Thoracic aorta (tissue), 2 donors: ENCODE measurements at regions not wholly inside any gene's neighbourhood (a gene's known extent, or its start where the extent isn't known, plus 50 kb on each side); places are given as distances from the start of the nearest gene placed in this dataset.

Experiments used
- ATAC-seq: fragments of 150-250 bp; one replicate; pipeline ENCODE4 v1.8.0; 2017; ENCODE audit warnings: low read depth; ENCODE audit not compliant: insufficient number of reproducible peaks, low FRiP score
- DNase-seq: peaks from one replicate; pipeline ENCODE4 v3.0.0-alpha.2; 2020; ENCODE audit warnings: low spot score
- H3K27ac ChIP-seq, 2 donors: fragments of 200-600 bp; sonication (generic); 1 replicate in 1 of 2; 2 replicates in 1 of 2; pipeline ENCODE4 v1.5.1; 2016; ENCODE audit warnings: mild to moderate bottlenecking in 2 of 2, moderate library complexity in 2 of 2
- H3K27me3 ChIP-seq: fragments of 200-600 bp; sonication (generic); replicated peaks from 2 replicates; pipeline ENCODE4 v1.6.0; 2016; ENCODE audit warnings: mild to moderate bottlenecking; ENCODE audit not compliant: insufficient read depth
- H3K36me3 ChIP-seq: fragments of 200-600 bp; sonication (generic); one replicate; pipeline ENCODE4 v1.5.1; 2016
- H3K4me1 ChIP-seq, 2 donors: fragments of 200-600 bp; sonication (generic); 1 replicate in 1 of 2; 2 replicates in 1 of 2; pipeline versions ENCODE4 v1.5.1 to v1.6.0; 2016; ENCODE audit warnings: low read depth in 2 of 2, mild to moderate bottlenecking in 1 of 2; ENCODE audit not compliant: control insufficient read depth in 1 of 2
- H3K4me3 ChIP-seq: fragments of 200-600 bp; sonication (generic); 2 replicates; pipeline ENCODE4 v1.5.1; 2016; ENCODE audit warnings: mild to moderate bottlenecking
- H3K9me3 ChIP-seq: fragments of 200-600 bp; sonication (generic); 2 replicates; pipeline ENCODE4 v1.5.1; 2016
- CTCF ChIP-seq: fragments of 200-600 bp; sonication (generic); IDR thresholded peaks from one replicate; pipeline ENCODE4 v1.5.1; 2019; ENCODE audit warnings: antibody characterized with exemption

GRCh38 chr4:125626946-125627345 is 312.2 kb downstream of the FAT4 start:
- ATAC-seq, result no peak
- Histone ChIP-seq H3K27ac (no peak overlapping the region), H3K4me3 (no peak overlapping the region), H3K36me3 (no peaks in the 10 kb centered on the region), H3K27me3 (no peaks in the 10 kb centered on the region), H3K9me3 (no peaks in the 10 kb centered on the region), H3K4me1 (no peaks in the 10 kb centered on the region)
- no peak for DNase-seq
- TF ChIP-seq CTCF, result no peak

- H3K27ac ChIP-seq, result no peak overlapping the region
- no peaks in the 10 kb centered on the region for H3K9me3 ChIP-seq
- no peak for DNase-seq
- no peaks in the 10 kb centered on the region for H3K27me3 ChIP-seq
- TF ChIP-seq CTCF, result no peak
- H3K4me3 ChIP-seq, result peak overlapping the region; percentile 34
- H3K36me3 ChIP-seq, result no peaks in the 10 kb centered on the region
- peaks cover 0 to 10% of the 10 kb centered on the region in 2 donors for H3K4me1 ChIP-seq
- no peak for ATAC-seq
Observed at GRCh38 chr4:125639182-125639621, 324.4 kb downstream of the FAT4 start.

GRCh38 chr4:125641611-125642010 is 326.9 kb downstream of the FAT4 start:
- Histone ChIP-seq H3K36me3 (no peaks in the 10 kb centered on the region), H3K27ac (no peak overlapping the region), H3K27me3 (no peaks in the 10 kb centered on the region), H3K4me3 (no peak overlapping the region), H3K4me1 (peaks cover 0 to 10% of the 10 kb centered on the region in 2 donors), H3K9me3 (no peaks in the 10 kb centered on the region)
- no peak for DNase-seq
- ATAC-seq, result no peak
- TF ChIP-seq CTCF, result no peak

- DNase-seq, result no peak
- H3K27ac ChIP-seq, result no peak overlapping the region
- H3K4me3 ChIP-seq, result no peak overlapping the region
- H3K27me3 ChIP-seq, result no peaks in the 10 kb centered on the region
- no peak for ATAC-seq
- TF ChIP-seq CTCF, result no peak
- no peaks in the 10 kb centered on the region for H3K36me3 ChIP-seq
- no peaks in the 10 kb centered on the region for H3K9me3 ChIP-seq
- H3K4me1 ChIP-seq, result peaks cover 0 to 10% of the 10 kb centered on the region in 2 donors
Observed at GRCh38 chr4:125642645-125643044, 327.9 kb downstream of the FAT4 start.

GRCh38 chr4:125649452-125649851 is 334.7 kb downstream of the FAT4 start:
- ATAC-seq (no peak), DNase-seq (no peak)
- Histone ChIP-seq H3K9me3 (no peaks in the 10 kb centered on the region), H3K36me3 (no peaks in the 10 kb centered on the region), H3K27ac (no peak overlapping the region), H3K27me3 (no peaks in the 10 kb centered on the region), H3K4me1 (no peaks in the 10 kb centered on the region), H3K4me3 (no peak overlapping the region)
- no peak for TF ChIP-seq CTCF
